ENCODE measurements at regions not wholly inside any gene's neighbourhood (a gene's known extent, or its start where the extent isn't known, plus 50 kb on each side); places are given as distances from the start of the nearest gene placed in this dataset.

- no peak for DNase-seq
- intact Hi-C loops (cut with DNase I) = no loop called here
- no peak for ATAC-seq (ENCODE audit: poor library complexity)
Observed at GRCh38 chr10:4736608-4737007, 89.4 kb upstream of the AKR1E2 start.

DNA sequence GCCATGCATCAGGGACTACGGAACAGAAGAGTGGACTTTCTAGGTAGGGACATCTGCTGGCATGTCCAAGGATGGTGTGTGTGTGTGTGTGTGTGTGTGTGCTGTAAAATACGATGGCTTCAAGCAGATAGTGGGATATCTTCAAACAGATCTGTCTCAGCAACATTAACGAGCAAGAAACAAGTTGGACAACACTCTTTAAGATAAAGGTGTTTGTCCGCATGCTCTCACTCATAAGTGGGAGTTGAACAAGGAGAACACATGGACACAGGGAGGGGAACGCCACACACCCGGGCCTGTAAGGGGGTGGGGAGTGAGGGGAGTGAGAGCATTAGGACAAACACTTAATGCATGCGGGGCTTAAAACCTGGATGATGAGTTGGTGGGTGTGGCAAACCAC is 89.8 kb upstream of the AKR1E2 start:
- no peak for DNase-seq
- intact Hi-C loops (cut with DNase I) = no loop called here
- ATAC-seq (ENCODE audit: poor library complexity) = no peak

GRCh38 chr10:4733843-4734224 is 92.2 kb upstream of the AKR1E2 start:
- intact Hi-C loops (cut with DNase I) = no loop called here

DNA sequence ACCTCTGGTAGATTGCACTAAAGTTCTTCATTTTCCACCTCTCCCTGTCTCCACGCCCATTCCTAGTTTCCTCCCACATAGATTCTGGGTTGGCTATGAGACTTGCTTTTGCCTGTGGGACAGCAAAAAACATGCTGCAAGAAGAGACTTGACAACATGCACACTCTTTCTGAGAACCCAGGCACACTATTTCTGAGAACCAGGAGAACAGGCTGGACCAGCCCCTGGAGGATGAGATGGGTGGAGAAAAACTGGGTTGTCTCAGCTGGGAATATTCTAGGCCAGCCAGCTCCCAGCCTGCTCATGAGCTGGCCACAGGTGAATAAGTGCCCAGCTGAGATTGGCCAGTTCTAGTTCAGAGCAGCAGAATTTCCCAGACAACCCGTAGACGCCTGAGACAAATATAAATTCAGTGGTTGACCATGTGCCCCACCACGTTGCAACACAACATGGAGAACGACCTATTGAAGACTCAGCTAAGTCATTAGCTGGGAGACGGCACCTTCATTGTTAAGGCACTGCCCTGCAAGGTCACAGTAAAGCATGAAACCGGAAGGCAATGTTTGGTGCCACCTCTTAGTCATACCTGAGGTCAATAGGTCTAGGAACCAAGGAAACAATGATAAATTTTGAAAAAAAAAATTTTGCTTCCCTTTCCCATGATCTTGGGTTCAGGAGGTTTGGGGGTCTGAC is 92.7 kb upstream of the AKR1E2 start:
- no peak for ATAC-seq (ENCODE audit: poor library complexity)
- DNase-seq = no peak
- intact Hi-C loops (cut with DNase I) = no loop called here

More at GRCh38 chr10:4733843-4734224, 92.2 kb upstream of the AKR1E2 start:
- ATAC-seq (ENCODE audit: poor library complexity) (no peak), DNase-seq (no peak)

DNA sequence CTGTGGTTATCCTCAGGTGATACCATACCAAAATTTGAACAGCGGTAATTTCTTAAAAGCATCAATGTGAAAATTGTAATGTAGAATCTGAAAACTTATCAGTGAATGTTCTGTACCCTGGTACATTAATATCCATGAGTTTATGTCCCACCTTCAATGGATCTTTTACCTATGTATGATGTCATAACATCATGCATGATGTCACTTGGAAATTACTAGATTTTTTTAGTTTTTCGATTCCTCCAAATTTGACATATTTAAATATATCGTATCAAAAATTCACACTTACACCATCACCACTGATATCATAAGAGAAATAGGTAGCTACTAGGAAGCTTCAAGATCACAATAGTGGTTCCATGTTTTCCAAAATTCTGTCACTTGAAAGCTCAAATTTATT is 95.0 kb upstream of the AKR1E2 start:
- DNase-seq = no peak
- intact Hi-C loops (cut with DNase I) = no loop called here

GRCh38 chr10:4725917-4726606 is 99.9 kb upstream of the AKR1E2 start:
- DNase-seq (no peak), ATAC-seq (ENCODE audit: poor library complexity) (no peak)
- intact Hi-C loops (cut with DNase I) = no loop called here

More for the DNA sequence above, 95.0 kb upstream of the AKR1E2 start:
- no peak for ATAC-seq (ENCODE audit: poor library complexity)

DNA sequence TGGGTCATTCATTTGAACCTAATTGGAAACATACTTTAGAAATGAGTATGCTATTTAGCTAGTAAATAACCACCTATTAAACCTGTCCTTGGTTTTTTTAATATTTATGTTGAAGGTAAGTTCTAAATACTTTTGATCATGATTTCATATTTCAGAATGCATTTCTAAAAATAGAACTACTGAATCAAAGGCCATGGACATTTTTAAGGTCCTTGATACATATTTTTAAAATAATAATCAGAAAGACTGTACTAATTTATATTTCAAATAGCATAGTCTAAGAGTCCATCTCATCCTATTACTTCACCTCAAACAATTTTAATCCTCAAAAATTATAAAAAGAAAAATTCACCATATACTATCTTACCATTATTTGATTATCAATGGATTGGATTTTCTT is 102.1 kb upstream of the AKR1E2 start:
- DNase-seq (no peak), ATAC-seq (ENCODE audit: poor library complexity) (no peak)
- intact Hi-C loops (cut with DNase I) = no loop called here

GRCh38 chr10:4721999-4722753 is 103.8 kb upstream of the AKR1E2 start:
- DNase-seq (no peak), ATAC-seq (ENCODE audit: poor library complexity) (peak; percentile 68)
- intact Hi-C loops (cut with DNase I) = no loop called here

GRCh38 chr10:4720463-4720862 is 105.5 kb upstream of the AKR1E2 start:
- intact Hi-C loops (cut with DNase I) = no loop called here
- peak; percentile 46 for ATAC-seq (ENCODE audit: poor library complexity)

GRCh38 chr10:4719671-4720070 is 106.3 kb upstream of the AKR1E2 start:
- DNase-seq (no peak), ATAC-seq (ENCODE audit: poor library complexity) (no peak)
- intact Hi-C loops (cut with DNase I) = no loop called here

More at GRCh38 chr10:4720463-4720862, 105.5 kb upstream of the AKR1E2 start:
- no peak for DNase-seq

DNA sequence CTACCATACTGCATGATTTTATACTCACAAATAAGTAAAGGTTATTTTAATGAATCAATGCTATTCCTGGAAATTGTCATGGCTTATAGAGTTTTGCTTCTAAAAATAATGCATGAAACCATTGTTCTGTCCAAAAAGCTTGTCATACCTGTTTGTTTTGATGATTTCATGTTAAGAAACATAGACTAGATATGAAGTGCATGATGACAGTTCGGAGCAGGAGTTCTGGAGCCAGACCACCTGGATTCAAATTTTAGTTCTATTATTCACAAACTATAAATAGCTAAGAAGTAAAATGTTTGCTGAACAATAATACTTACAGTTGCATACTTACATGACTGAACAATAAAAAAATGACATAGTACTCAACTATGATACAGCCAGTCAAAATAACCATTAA is 107.0 kb upstream of the AKR1E2 start:
- DNase-seq = no peak
- intact Hi-C loops (cut with DNase I) = no loop called here
- ATAC-seq (ENCODE audit: poor library complexity) = no peak

- no peak for ATAC-seq (ENCODE audit: poor library complexity)
Observed at GRCh38 chr10:4718544-4718943, 107.5 kb upstream of the AKR1E2 start.

DNA sequence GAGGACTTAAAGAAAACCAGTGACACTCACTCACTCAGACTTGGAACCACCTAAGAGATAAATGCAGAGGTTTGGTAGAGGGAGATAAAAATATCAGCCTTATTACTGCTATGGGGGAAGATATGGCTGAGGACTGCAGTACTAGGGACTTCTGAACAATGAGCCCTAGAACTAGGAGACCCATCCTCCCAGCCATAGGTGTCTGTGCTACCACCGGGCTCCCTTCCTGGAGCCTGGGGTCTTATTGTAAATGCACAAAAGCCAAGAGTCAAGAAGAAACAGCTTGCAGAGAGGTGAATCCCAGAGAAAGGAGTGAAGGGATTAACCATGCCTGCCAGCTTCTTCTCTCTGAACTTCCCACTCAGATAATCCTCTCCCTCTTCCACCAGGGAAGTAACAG is 108.3 kb upstream of the AKR1E2 start:
- no peak for ATAC-seq (ENCODE audit: poor library complexity)
- no peak for DNase-seq
- intact Hi-C loops (cut with DNase I) = no loop called here

More at GRCh38 chr10:4718544-4718943, 107.5 kb upstream of the AKR1E2 start:
- intact Hi-C loops (cut with DNase I) = no loop called here
- DNase-seq = no peak

DNA sequence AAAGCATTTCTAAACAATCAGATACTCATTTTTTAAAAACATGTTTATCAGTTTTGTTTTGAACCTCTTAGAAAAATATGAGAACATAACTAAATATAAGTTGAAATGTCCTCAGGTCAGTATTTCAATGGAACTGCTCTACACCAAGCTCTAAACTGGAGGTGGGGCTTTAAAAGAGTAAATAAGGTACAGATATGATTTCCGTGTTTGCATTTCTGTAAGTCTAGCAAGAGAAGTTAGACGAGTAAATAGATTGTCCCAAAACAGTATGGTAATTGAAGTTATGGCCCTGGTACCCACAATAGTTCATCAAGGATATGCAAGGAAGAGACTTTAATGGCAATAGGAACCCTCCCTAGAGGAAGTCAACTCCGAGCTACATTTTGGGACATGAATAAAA is 115.1 kb upstream of the AKR1E2 start:
- DNase-seq (no peak), ATAC-seq (ENCODE audit: poor library complexity) (no peak)
- intact Hi-C loops (cut with DNase I) = no loop called here

- intact Hi-C loops (cut with DNase I) = no loop called here
- DNase-seq (no peak), ATAC-seq (ENCODE audit: poor library complexity) (no peak)
Observed at GRCh38 chr10:4708123-4708759, 117.8 kb upstream of the AKR1E2 start.

- ATAC-seq (ENCODE audit: poor library complexity) = no peak
- DNase-seq = no peak
- intact Hi-C loops (cut with DNase I) = no loop called here
Observed at GRCh38 chr10:4707221-4707620, 118.8 kb upstream of the AKR1E2 start.

DNA sequence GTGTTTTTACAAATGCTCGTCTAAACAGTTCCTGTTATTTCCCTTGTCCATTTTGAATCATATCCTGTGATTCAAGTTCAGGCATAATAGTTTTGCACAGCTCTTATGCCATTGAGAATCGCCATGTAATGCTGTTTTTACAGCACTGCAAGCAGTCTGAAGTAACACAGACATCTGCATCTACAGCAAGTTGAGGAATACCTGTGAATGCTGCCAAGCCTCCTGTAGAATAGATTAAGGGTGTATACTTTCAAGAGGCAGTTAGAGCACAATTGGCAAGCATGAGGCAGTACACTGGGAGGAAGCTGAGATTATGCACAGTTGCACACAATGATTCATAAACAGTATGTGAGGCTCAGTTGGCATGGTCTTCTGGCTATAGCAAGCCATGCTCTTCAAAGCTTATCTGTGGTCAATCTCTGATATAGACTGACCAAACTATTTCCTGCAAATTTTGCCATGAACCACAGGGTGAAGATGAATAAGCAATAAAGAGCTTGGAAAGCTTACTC is 121.9 kb upstream of the AKR1E2 start:
- ATAC-seq (ENCODE audit: poor library complexity) (peak; percentile 89), DNase-seq (no peak)
- intact Hi-C loops (cut with DNase I) = no loop called here

- intact Hi-C loops (cut with DNase I) = no loop called here
- DNase-seq = no peak
- ATAC-seq (ENCODE audit: poor library complexity) = no peak
Observed at GRCh38 chr10:4701016-4701415, 125.0 kb upstream of the AKR1E2 start.
